ENCODE measurements at regions not wholly inside any gene's neighbourhood (a gene's known extent, or its start where the extent isn't known, plus 50 kb on each side); places are given as distances from the start of the nearest gene placed in this dataset.

- Histone ChIP-seq H3K27ac (ENCODE audit: extremely low read depth, low read depth, low read length) (no peak overlapping the region), H3K36me3 (ENCODE audit: control insufficient read depth in 2 of 2, insufficient read depth in 1 of 2, low read length in 2 of 2) (no peaks in the 10 kb centered on the region), H3K4me1 (ENCODE audit: control insufficient read depth, insufficient read depth, low read length) (no peaks in the 10 kb centered on the region), H3K4me3 (ENCODE audit: low read depth, low read length) (no peak overlapping the region), H3K9me3 (ENCODE audit: control insufficient read depth, insufficient read depth, low read depth, low read length) (no peaks in the 10 kb centered on the region)
- CTCF ChIA-PET, result no interaction called here
- TF ChIP-seq ZNF292 (tag by site-specific recombination; IDR thresholded peaks at IDR 0.05; ENCODE audit: borderline replicate concordance, low read depth) (no peak), ZNF76 (tag by site-specific recombination; IDR thresholded peaks at IDR 0.05; ENCODE audit: borderline replicate concordance, low read depth) (no peak), ZNF184 (tag by site-specific recombination; IDR thresholded peaks at IDR 0.05) (no peak), ZNF600 (tag by site-specific recombination; IDR thresholded peaks at IDR 0.05) (no peak), ZNF146 (tag by site-specific recombination; IDR thresholded peaks at IDR 0.05) (no peak), ZNF558 (tag by site-specific recombination; IDR thresholded peaks at IDR 0.05) (no peak), ZNF148 (tag by site-specific recombination; IDR thresholded peaks at IDR 0.05; ENCODE audit: borderline replicate concordance) (no peak), YY2 (tag by site-specific recombination; IDR thresholded peaks at IDR 0.05) (no peak), ZNF747 (tag by site-specific recombination; IDR thresholded peaks at IDR 0.05) (no peak)
- TF ChIP-seq, protein P1, sequence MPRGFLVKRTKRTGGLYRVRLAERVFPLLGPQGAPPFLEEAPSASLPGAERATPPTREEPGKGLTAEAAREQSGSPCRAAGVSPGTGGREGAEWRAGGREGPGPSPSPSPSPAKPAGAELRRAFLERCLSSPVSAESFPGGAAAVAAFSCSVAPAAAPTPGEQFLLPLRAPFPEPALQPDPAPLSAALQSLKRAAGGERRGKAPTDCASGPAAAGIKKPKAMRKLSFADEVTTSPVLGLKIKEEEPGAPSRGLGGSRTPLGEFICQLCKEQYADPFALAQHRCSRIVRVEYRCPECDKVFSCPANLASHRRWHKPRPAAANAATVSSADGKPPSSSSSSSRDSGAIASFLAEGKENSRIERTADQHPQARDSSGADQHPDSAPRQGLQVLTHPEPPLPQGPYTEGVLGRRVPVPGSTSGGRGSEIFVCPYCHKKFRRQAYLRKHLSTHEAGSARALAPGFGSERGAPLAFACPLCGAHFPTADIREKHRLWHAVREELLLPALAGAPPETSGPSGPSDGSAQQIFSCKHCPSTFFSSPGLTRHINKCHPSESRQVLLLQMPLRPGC (tag by site-specific recombination; IDR thresholded peaks at IDR 0.05), result no peak
- POLR2A ChIA-PET, result no interaction called here
Observed at GRCh38 chr4:176432811-176433540, 113.2 kb downstream of the SPCS3 start.

GRCh38 chr4:176433983-176434382 lies 114.2 kb downstream of the SPCS3 start:
- H3K4me1 ChIP-seq (ENCODE audit: control insufficient read depth, insufficient read depth, low read length), result no peaks in the 10 kb centered on the region
- ChIA-PET POLR2A (no interaction called here), CTCF (no interaction called here)
- no peaks in the 10 kb centered on the region for H3K36me3 ChIP-seq (ENCODE audit: control insufficient read depth in 2 of 2, insufficient read depth in 1 of 2, low read length in 2 of 2)
- H3K27ac ChIP-seq (ENCODE audit: extremely low read depth, low read depth, low read length), result no peak overlapping the region
- no peak overlapping the region for H3K4me3 ChIP-seq (ENCODE audit: low read depth, low read length)
- no peaks in the 10 kb centered on the region for H3K9me3 ChIP-seq (ENCODE audit: control insufficient read depth, insufficient read depth, low read depth, low read length)
- TF ChIP-seq, protein P2, sequence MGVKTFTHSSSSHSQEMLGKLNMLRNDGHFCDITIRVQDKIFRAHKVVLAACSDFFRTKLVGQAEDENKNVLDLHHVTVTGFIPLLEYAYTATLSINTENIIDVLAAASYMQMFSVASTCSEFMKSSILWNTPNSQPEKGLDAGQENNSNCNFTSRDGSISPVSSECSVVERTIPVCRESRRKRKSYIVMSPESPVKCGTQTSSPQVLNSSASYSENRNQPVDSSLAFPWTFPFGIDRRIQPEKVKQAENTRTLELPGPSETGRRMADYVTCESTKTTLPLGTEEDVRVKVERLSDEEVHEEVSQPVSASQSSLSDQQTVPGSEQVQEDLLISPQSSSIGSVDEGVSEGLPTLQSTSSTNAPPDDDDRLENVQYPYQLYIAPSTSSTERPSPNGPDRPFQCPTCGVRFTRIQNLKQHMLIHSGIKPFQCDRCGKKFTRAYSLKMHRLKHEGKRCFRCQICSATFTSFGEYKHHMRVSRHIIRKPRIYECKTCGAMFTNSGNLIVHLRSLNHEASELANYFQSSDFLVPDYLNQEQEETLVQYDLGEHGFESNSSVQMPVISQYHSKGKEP (tag by site-specific recombination; IDR thresholded peaks at IDR 0.05), result no peak
- TF ChIP-seq, protein P3, sequence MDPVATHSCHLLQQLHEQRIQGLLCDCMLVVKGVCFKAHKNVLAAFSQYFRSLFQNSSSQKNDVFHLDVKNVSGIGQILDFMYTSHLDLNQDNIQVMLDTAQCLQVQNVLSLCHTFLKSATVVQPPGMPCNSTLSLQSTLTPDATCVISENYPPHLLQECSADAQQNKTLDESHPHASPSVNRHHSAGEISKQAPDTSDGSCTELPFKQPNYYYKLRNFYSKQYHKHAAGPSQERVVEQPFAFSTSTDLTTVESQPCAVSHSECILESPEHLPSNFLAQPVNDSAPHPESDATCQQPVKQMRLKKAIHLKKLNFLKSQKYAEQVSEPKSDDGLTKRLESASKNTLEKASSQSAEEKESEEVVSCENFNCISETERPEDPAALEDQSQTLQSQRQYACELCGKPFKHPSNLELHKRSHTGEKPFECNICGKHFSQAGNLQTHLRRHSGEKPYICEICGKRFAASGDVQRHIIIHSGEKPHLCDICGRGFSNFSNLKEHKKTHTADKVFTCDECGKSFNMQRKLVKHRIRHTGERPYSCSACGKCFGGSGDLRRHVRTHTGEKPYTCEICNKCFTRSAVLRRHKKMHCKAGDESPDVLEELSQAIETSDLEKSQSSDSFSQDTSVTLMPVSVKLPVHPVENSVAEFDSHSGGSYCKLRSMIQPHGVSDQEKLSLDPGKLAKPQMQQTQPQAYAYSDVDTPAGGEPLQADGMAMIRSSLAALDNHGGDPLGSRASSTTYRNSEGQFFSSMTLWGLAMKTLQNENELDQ (tag by site-specific recombination; IDR thresholded peaks at IDR 0.05; ENCODE audit: low read depth), result no peak
- TF ChIP-seq ZNF76 (tag by site-specific recombination; IDR thresholded peaks at IDR 0.05; ENCODE audit: borderline replicate concordance, low read depth) (no peak), ZFP37 (tag by site-specific recombination; IDR thresholded peaks at IDR 0.05) (no peak), FEZF1 (tag by site-specific recombination; IDR thresholded peaks at IDR 0.05) (no peak), TCF7L2 (IDR thresholded peaks at IDR 0.05; ENCODE audit: borderline replicate concordance, low read depth, low read length) (no peak), ZEB2 (tag by site-specific recombination; IDR thresholded peaks at IDR 0.05) (no peak), SETDB1 (IDR thresholded peaks at IDR 0.05; ENCODE audit: insufficient read length, low read length) (no peak), ZNF391 (tag by site-specific recombination; IDR thresholded peaks at IDR 0.05; ENCODE audit: borderline replicate concordance, low read depth) (no peak), ZNF223 (tag by site-specific recombination; IDR thresholded peaks at IDR 0.05) (no peak)
- TF ChIP-seq, protein P4, sequence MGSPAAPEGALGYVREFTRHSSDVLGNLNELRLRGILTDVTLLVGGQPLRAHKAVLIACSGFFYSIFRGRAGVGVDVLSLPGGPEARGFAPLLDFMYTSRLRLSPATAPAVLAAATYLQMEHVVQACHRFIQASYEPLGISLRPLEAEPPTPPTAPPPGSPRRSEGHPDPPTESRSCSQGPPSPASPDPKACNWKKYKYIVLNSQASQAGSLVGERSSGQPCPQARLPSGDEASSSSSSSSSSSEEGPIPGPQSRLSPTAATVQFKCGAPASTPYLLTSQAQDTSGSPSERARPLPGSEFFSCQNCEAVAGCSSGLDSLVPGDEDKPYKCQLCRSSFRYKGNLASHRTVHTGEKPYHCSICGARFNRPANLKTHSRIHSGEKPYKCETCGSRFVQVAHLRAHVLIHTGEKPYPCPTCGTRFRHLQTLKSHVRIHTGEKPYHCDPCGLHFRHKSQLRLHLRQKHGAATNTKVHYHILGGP (tag by site-specific recombination; IDR thresholded peaks at IDR 0.05), result no peak
- TF ChIP-seq, protein P5, sequence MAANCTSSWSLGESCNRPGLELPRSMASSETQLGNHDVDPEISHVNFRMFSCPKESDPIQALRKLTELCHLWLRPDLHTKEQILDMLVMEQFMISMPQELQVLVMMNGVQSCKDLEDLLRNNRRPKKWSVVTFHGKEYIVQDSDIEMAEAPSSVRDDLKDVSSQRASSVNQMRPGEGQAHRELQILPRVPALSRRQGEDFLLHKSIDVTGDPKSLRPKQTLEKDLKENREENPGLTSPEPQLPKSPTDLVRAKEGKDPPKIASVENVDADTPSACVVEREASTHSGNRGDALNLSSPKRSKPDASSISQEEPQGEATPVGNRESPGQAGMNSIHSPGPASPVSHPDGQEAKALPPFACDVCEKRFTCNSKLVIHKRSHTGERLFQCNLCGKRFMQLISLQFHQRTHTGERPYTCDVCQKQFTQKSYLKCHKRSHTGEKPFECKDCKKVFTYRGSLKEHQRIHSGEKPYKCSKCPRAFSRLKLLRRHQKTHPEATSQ (tag by site-specific recombination; IDR thresholded peaks at IDR 0.05), result no peak
- TF ChIP-seq, protein P1 (tag by site-specific recombination; IDR thresholded peaks at IDR 0.05), result no peak
